Muscle layer of colon (tissue), 2 donors: ENCODE measurements at regions not wholly inside any gene's neighbourhood (a gene's known extent, or its start where the extent isn't known, plus 50 kb on each side); places are given as distances from the start of the nearest gene placed in this dataset.

Source experiments
- H3K27ac ChIP-seq: one replicate; pipeline ENCODE4 v1.7.0; 2013; ENCODE audit warnings: low read depth, mild to moderate bottlenecking, low read length, moderate library complexity
- H3K27me3 ChIP-seq, 2 donors: one replicate each; pipeline ENCODE4 v1.7.0; 2013; ENCODE audit warnings: low read length in 2 of 2, mild to moderate bottlenecking in 2 of 2; ENCODE audit not compliant: insufficient read depth in 2 of 2, control insufficient read depth in 1 of 2
- H3K36me3 ChIP-seq: one replicate; pipeline ENCODE4 v1.7.0; 2013; ENCODE audit warnings: mild to moderate bottlenecking, low read length; ENCODE audit not compliant: insufficient read depth
- H3K4me1 ChIP-seq: one replicate; pipeline ENCODE4 v1.7.0; 2013; ENCODE audit warnings: mild to moderate bottlenecking, low read length; ENCODE audit not compliant: insufficient read depth
- H3K4me3 ChIP-seq, 2 donors: one replicate each; pipeline ENCODE4 v1.7.0; 2013; ENCODE audit warnings: low read length in 2 of 2, low read depth in 1 of 2, mild to moderate bottlenecking in 1 of 2, moderate library complexity in 1 of 2
- H3K9ac ChIP-seq: one replicate; pipeline ENCODE4 v1.7.0; 2013; ENCODE audit warnings: low read length
- H3K9me3 ChIP-seq: one replicate; pipeline ENCODE4 v1.7.0; 2013; ENCODE audit warnings: mild to moderate bottlenecking, low read length
- donor health status: abdominal sarcoma.
- donor health status: Adenocarcinoma of cecum.

DNA sequence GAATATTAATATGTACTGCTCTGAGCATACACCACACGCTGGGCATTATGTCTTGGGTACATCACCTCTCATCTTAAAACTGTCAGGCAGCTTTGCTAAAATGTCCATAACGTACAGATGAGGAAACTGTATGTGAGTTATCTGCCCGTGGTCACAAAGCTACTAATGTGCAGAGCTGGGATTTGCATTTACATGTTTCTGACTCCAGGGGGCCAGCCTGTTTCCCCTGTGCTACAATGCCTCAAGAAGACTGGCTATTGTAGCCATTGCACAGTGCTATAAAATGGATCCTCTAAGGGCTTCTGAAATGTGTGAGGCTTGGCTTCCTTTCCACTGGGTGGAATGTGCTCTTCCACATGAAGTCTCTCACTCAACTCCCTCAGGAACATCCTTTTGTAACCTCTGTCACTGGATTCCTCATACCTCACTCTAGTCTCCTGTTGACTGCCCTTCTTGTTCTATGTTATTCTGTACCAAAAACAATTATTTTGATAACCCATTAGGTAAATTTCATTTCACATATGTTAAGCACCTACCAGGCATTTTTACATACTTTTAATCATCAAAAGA lies 95.6 kb upstream of the HTR2A start:
- Histone ChIP-seq H3K9ac (no peak overlapping the region), H3K9me3 (no peaks in the 10 kb centered on the region), H3K27me3 (no peaks in the 10 kb centered on the region), H3K4me1 (no peaks in the 10 kb centered on the region), H3K27ac (no peak overlapping the region), H3K4me3 (no peak overlapping the region), H3K36me3 (no peaks in the 10 kb centered on the region)

DNA sequence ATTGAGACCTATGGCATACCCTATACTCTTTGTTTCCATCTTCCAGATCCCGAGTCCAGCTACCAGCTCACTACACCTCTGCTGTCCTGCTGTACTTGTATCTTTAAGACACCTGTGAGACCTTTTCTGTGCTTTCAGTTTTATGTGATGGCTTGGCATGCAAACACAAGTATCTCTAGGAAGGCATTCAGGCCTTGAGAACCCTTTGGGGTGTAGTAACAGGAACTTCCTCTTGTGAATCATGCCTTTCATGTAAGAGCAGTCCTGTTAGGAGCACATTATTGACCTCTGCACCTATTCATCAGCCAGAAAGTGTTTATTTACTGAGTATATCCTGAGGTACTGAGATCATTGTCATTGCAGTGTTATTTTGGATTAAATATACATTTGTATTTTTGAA lies 87.0 kb upstream of the HTR2A start:
- Histone ChIP-seq H3K9ac (no peak overlapping the region), H3K36me3 (no peaks in the 10 kb centered on the region), H3K4me1 (no peaks in the 10 kb centered on the region), H3K27ac (no peak overlapping the region), H3K27me3 (no peaks in the 10 kb centered on the region), H3K4me3 (no peak overlapping the region), H3K9me3 (no peaks in the 10 kb centered on the region)

GRCh38 chr13:46982856-46983582 lies 86.2 kb upstream of the HTR2A start:
- H3K27me3 ChIP-seq: no peaks in the 10 kb centered on the region
- no peaks in the 10 kb centered on the region for H3K4me1 ChIP-seq

DNA sequence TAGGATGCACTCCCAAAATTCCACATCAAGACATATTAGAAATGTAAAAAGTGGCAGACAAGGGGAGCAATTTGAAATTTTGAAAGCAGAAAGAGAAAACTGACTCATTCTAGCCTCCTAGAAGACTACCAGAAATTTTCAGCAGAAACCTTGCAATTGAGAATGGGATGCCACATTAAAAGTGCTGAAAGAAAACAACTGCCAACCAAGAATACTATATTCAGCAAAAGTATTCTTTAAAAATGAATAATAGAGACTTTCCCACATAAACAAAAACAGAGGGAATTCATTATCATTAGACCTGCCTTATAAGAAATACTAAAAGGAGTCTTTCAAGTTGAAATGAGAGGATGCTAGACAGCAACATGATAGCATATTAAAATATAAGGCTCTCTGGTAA lies 78.3 kb upstream of the HTR2A start:
- Histone ChIP-seq H3K9me3 (no peaks in the 10 kb centered on the region), H3K27ac (no peak overlapping the region), H3K4me3 (no peak overlapping the region), H3K9ac (no peak overlapping the region), H3K36me3 (no peaks in the 10 kb centered on the region), H3K27me3 (no peaks in the 10 kb centered on the region), H3K4me1 (peaks cover 6% of the 10 kb centered on the region)

More at GRCh38 chr13:46982856-46983582, 86.2 kb upstream of the HTR2A start:
- no peak overlapping the region for H3K9ac ChIP-seq
- H3K4me3 ChIP-seq: no peak overlapping the region
- no peak overlapping the region for H3K27ac ChIP-seq
- no peaks in the 10 kb centered on the region for H3K9me3 ChIP-seq
- no peaks in the 10 kb centered on the region for H3K36me3 ChIP-seq

DNA sequence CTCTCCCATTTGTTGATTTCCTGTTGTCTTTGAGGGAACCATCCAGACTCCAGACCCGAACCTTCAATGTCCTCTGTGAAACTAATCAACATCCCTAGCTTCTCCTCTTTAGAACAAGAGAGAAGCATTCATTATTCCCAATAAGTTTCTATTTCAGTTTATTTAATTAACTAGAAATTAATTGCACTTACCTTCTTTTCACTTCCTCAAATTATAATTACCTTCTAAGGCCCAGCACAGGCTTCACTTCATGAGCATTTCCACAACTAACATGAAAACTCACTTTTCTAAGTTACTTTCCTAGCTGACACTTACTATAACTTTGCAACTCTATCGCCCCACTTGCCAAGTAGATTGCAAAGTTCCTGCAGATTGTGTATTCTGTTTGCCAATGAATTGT lies 71.6 kb upstream of the HTR2A start:
- Histone ChIP-seq H3K4me3 (no peak overlapping the region), H3K4me1 (peaks cover 2% of the 10 kb centered on the region), H3K9me3 (no peaks in the 10 kb centered on the region), H3K9ac (no peak overlapping the region), H3K27me3 (no peaks in the 10 kb centered on the region), H3K36me3 (no peaks in the 10 kb centered on the region), H3K27ac (no peak overlapping the region)

GRCh38 chr13:46964789-46965527 lies 68.1 kb upstream of the HTR2A start:
- H3K36me3 ChIP-seq: no peaks in the 10 kb centered on the region
- H3K9ac ChIP-seq: no peak overlapping the region
- no peaks in the 10 kb centered on the region for H3K27me3 ChIP-seq
- no peak overlapping the region for H3K27ac ChIP-seq
- no peaks in the 10 kb centered on the region for H3K4me1 ChIP-seq
- no peaks in the 10 kb centered on the region for H3K9me3 ChIP-seq
- no peak overlapping the region for H3K4me3 ChIP-seq

- Histone ChIP-seq H3K27me3 (no peaks in the 10 kb centered on the region), H3K4me1 (no peaks in the 10 kb centered on the region), H3K27ac (no peak overlapping the region), H3K9me3 (no peaks in the 10 kb centered on the region), H3K4me3 (no peak overlapping the region), H3K36me3 (no peaks in the 10 kb centered on the region), H3K9ac (no peak overlapping the region)
Observed at GRCh38 chr13:46963904-46964303, 67.1 kb upstream of the HTR2A start.

GRCh38 chr13:46962281-46962941 lies 65.6 kb upstream of the HTR2A start:
- Histone ChIP-seq H3K27me3 (no peaks in the 10 kb centered on the region), H3K9ac (no peak overlapping the region), H3K4me1 (no peaks in the 10 kb centered on the region), H3K36me3 (no peaks in the 10 kb centered on the region), H3K9me3 (no peaks in the 10 kb centered on the region), H3K4me3 (no peak overlapping the region), H3K27ac (no peak overlapping the region)

DNA sequence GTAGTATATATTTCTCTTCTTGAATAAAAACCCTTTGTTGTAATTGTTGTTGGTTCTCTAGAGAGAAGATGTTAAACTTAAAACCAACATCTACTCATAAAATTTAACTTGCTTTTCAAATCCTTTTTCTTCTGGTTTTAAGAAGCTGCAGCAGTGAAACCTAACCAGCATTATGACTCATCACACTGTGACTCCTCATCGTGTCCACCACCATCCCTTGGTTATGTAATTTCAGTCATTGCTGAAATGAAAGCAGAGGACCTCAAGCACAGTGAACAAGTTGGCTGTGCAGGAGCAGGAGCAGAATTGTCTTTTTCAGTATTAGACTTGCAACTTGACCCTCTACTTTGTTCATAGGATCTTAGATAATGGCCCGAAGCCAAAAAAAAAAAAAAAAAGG lies 64.9 kb upstream of the HTR2A start:
- Histone ChIP-seq H3K4me3 (no peak overlapping the region), H3K9me3 (no peaks in the 10 kb centered on the region), H3K27me3 (no peaks in the 10 kb centered on the region), H3K36me3 (no peaks in the 10 kb centered on the region), H3K4me1 (no peaks in the 10 kb centered on the region), H3K27ac (no peak overlapping the region), H3K9ac (no peak overlapping the region)

- Histone ChIP-seq H3K9ac (no peak overlapping the region), H3K4me3 (no peak overlapping the region), H3K36me3 (no peaks in the 10 kb centered on the region), H3K4me1 (no peaks in the 10 kb centered on the region), H3K27ac (no peak overlapping the region), H3K27me3 (no peaks in the 10 kb centered on the region), H3K9me3 (no peaks in the 10 kb centered on the region)
Observed at GRCh38 chr13:46953941-46954340, 57.1 kb upstream of the HTR2A start.

- Histone ChIP-seq H3K4me3 (no peak overlapping the region), H3K9ac (no peak overlapping the region), H3K27me3 (no peaks in the 10 kb centered on the region), H3K36me3 (no peaks in the 10 kb centered on the region), H3K4me1 (no peaks in the 10 kb centered on the region), H3K9me3 (no peaks in the 10 kb centered on the region), H3K27ac (no peak overlapping the region)
Observed at GRCh38 chr13:46953331-46953730, 56.5 kb upstream of the HTR2A start.
